ENCODE measurements at regions not wholly inside any gene's neighbourhood (a gene's known extent, or its start where the extent isn't known, plus 50 kb on each side); places are given as distances from the start of the nearest gene placed in this dataset.

- TF ChIP-seq CTCF (IDR thresholded peaks at IDR 0.05) (no peak), ZFX (IDR thresholded peaks at IDR 0.05; ENCODE audit: borderline replicate concordance) (no peak)
- H3K27ac ChIP-seq: no peak overlapping the region
These were observed 860.4 kb upstream of the FBXO33 start for GRCh38 chr14:40292664-40293063.

- H3K27ac ChIP-seq: no peak overlapping the region
- TF ChIP-seq ZFX (IDR thresholded peaks at IDR 0.05; ENCODE audit: borderline replicate concordance): no peak
- TF ChIP-seq CTCF (IDR thresholded peaks at IDR 0.05): no peak
These were observed 850.0 kb upstream of the FBXO33 start for GRCh38 chr14:40282196-40282595.

- TF ChIP-seq CTCF (IDR thresholded peaks at IDR 0.05) (no peak), ZFX (IDR thresholded peaks at IDR 0.05; ENCODE audit: borderline replicate concordance) (no peak)
- H3K27ac ChIP-seq: no peak overlapping the region
These were observed 848.4 kb upstream of the FBXO33 start for GRCh38 chr14:40280652-40281051.

GRCh38 chr14:40273417-40273816 lies 841.2 kb upstream of the FBXO33 start:
- no peak for TF ChIP-seq CTCF (IDR thresholded peaks at IDR 0.05)
- TF ChIP-seq ZFX (IDR thresholded peaks at IDR 0.05; ENCODE audit: borderline replicate concordance): no peak

GRCh38 chr14:40271480-40271879 lies 839.2 kb upstream of the FBXO33 start:
- H3K27ac ChIP-seq: no peak overlapping the region

More at GRCh38 chr14:40273417-40273816, 841.2 kb upstream of the FBXO33 start:
- H3K27ac ChIP-seq: no peak overlapping the region

GRCh38 chr14:40269436-40269835 lies 837.2 kb upstream of the FBXO33 start:
- TF ChIP-seq ZFX (IDR thresholded peaks at IDR 0.05; ENCODE audit: borderline replicate concordance) (no peak), CTCF (IDR thresholded peaks at IDR 0.05) (no peak)
- no peak overlapping the region for H3K27ac ChIP-seq

More at GRCh38 chr14:40271480-40271879, 839.2 kb upstream of the FBXO33 start:
- TF ChIP-seq ZFX (IDR thresholded peaks at IDR 0.05; ENCODE audit: borderline replicate concordance) (no peak), CTCF (IDR thresholded peaks at IDR 0.05) (no peak)

- no peak overlapping the region for H3K27ac ChIP-seq
- no peak for TF ChIP-seq CTCF (IDR thresholded peaks at IDR 0.05)
- no peak for TF ChIP-seq ZFX (IDR thresholded peaks at IDR 0.05; ENCODE audit: borderline replicate concordance)
These were observed 836.0 kb upstream of the FBXO33 start for GRCh38 chr14:40268236-40268635.

Measured in 22Rv1 (cell line).